C4-2B (cell line): ENCODE measurements at regions not wholly inside any gene's neighbourhood (a gene's known extent, or its start where the extent isn't known, plus 50 kb on each side); places are given as distances from the start of the nearest gene placed in this dataset.

ENCODE experiments used
- H3K27ac ChIP-seq: fragments of 450-650 bp; 2 replicates; pipeline ENCODE4 v1.5.1; 2017
- ZFX ChIP-seq: fragments of 450-650 bp; IDR thresholded peaks from 2 replicates; pipeline ENCODE4 v1.6.1; 2017
- TF ChIP-seq, protein P1 (sequence below): fragments of 450-650 bp; conservative IDR thresholded peaks from 2 replicates; pipeline ENCODE4 v1.5.1; 2017; ENCODE audit warnings: mild to moderate bottlenecking

GRCh38 chr9:88051138-88051537 is 76.8 kb upstream of the CDK20 start:
- TF ChIP-seq, protein P1, sequence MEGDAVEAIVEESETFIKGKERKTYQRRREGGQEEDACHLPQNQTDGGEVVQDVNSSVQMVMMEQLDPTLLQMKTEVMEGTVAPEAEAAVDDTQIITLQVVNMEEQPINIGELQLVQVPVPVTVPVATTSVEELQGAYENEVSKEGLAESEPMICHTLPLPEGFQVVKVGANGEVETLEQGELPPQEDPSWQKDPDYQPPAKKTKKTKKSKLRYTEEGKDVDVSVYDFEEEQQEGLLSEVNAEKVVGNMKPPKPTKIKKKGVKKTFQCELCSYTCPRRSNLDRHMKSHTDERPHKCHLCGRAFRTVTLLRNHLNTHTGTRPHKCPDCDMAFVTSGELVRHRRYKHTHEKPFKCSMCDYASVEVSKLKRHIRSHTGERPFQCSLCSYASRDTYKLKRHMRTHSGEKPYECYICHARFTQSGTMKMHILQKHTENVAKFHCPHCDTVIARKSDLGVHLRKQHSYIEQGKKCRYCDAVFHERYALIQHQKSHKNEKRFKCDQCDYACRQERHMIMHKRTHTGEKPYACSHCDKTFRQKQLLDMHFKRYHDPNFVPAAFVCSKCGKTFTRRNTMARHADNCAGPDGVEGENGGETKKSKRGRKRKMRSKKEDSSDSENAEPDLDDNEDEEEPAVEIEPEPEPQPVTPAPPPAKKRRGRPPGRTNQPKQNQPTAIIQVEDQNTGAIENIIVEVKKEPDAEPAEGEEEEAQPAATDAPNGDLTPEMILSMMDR: no peak
- TF ChIP-seq ZFX: no peak
- H3K27ac ChIP-seq: no peak overlapping the region

GRCh38 chr9:88049677-88050307 is 75.5 kb upstream of the CDK20 start:
- H3K27ac ChIP-seq: no peak overlapping the region
- TF ChIP-seq, protein P1: no peak
- TF ChIP-seq ZFX: no peak

DNA sequence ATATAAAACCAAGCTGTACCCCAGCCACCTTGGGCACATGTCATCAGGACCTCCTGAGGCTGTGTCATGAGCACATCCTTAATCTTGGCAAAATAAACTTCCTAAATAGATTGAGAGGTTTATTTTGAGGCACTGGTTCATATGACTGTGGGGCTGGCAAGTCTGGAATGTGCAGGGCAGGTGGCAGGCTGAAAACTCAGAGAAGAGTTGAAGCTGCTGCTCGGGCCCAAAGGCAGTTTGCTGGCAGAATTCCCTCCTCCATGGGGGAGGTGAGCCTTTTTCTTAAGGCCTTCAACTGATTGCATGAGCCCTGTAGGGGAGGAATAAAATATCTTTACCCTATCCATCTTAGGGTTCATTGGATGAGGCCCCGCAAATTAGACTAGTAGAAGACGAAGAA is 72.2 kb upstream of the CDK20 start:
- no peak overlapping the region for H3K27ac ChIP-seq
- no peak for TF ChIP-seq ZFX
- TF ChIP-seq, protein P1: no peak

- TF ChIP-seq, protein P1: no peak
- no peak for TF ChIP-seq ZFX
- no peak overlapping the region for H3K27ac ChIP-seq
These were observed 71.4 kb upstream of the CDK20 start for GRCh38 chr9:88045686-88046085.

DNA sequence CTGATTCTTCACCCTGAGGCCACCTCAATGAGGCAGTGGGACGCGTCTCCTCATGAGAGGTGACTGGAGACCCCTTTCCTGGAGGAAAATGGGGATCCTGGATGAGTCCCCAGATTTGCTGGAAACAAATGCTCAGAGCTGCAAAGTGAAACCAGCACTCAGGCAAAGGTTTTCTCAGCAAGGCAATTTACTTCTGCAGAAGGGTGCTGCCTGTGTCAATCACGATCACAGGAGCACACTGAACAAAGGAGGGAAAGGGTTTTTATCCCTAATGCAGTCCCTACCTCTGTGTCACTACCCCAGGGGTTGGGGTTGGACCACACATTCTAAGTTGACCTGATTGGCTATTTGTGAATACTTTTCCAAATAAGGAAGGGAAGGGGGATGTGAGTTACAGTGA is 69.9 kb upstream of the CDK20 start:
- TF ChIP-seq ZFX: no peak
- TF ChIP-seq, protein P1: no peak
- no peak overlapping the region for H3K27ac ChIP-seq

DNA sequence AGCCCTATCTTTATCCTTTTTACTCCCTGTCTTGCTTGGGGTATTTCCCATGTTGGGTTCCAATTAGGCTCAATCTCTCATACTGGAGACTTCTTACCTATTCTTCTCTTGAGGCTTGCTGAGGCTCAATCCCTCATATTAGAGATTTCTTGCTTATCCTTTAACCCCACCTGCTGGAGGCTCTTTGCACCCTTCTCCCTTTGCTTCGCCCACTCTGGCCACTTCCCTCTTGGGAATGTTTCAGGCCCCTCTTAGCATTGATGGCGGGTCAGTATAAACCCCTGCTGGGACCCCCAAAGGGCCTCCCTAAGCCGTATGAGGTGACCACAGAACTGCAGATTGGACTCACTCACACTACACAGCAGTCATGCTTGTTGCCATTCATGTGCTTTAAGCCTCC is 69.3 kb upstream of the CDK20 start:
- no peak overlapping the region for H3K27ac ChIP-seq
- TF ChIP-seq, protein P1: no peak
- TF ChIP-seq ZFX: no peak

GRCh38 chr9:88041447-88041846 is 67.1 kb upstream of the CDK20 start:
- H3K27ac ChIP-seq: no peak overlapping the region
- no peak for TF ChIP-seq ZFX
- TF ChIP-seq, protein P1: peak; percentile 54
